ENCODE measurements at regions not wholly inside any gene's neighbourhood (a gene's known extent, or its start where the extent isn't known, plus 50 kb on each side); places are given as distances from the start of the nearest gene placed in this dataset.

DNA sequence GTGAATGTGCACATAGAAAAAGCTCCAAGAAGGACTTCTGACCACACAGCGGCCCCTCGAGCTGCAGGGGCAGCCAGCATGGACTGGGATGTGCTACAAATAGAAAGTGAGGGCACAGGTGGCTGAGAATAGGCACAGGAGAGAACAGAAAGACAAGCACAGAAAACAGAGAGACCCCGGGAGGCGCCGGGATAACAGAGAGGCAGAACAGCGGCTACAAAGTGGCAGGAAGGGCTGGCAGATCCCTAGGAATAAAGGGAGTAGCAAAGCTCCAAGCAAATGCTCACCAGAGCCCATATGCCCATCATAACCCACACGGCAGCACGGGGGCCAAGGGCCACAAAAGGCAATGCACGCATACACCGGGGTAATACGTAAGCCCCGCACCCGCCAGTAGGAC is 201.7 kb upstream of the NSMCE3 start:
- TF ChIP-seq CTCF (IDR thresholded peaks at IDR 0.05) (no peak), POLR2A (IDR thresholded peaks at IDR 0.05) (no peak)
